H9 (cell line): ENCODE measurements at regions not wholly inside any gene's neighbourhood (a gene's known extent, or its start where the extent isn't known, plus 50 kb on each side); places are given as distances from the start of the nearest gene placed in this dataset.

ENCODE experiments used
- DNase-seq: peaks from one replicate; pipeline ENCODE4 v3.0.0-alpha.2; 2017
- H2AFZ ChIP-seq: one replicate; pipeline ENCODE4 v1.6.1; 2013; ENCODE audit warnings: mild to moderate bottlenecking, low read length, control low read depth, moderate library complexity
- H2AK5ac ChIP-seq: 2 replicates; pipeline ENCODE4 v1.6.1; 2013; ENCODE audit warnings: low read length, control low read depth, mixed read lengths; ENCODE audit not compliant: insufficient read length
- H2BK120ac ChIP-seq: one replicate; pipeline ENCODE4 v1.6.1; 2013; ENCODE audit warnings: low read depth, mild to moderate bottlenecking, low read length, control low read depth, inconsistent platforms; ENCODE audit not compliant: poor library complexity, severe bottlenecking
- H2BK12ac ChIP-seq: 2 replicates; pipeline ENCODE4 v1.6.1; 2013; ENCODE audit warnings: low read length, control low read depth, mixed read lengths, low read depth; ENCODE audit not compliant: insufficient read length
- H2BK15ac ChIP-seq: 2 replicates; pipeline ENCODE4 v1.6.1; 2013; ENCODE audit warnings: low read depth, low read length, control low read depth
- H2BK20ac ChIP-seq: one replicate; pipeline ENCODE4 v1.6.1; 2013; ENCODE audit warnings: low read depth, mild to moderate bottlenecking, low read length, control low read depth, inconsistent platforms; ENCODE audit not compliant: poor library complexity, severe bottlenecking
- H2BK5ac ChIP-seq: 2 replicates; pipeline ENCODE4 v1.6.1; 2013; ENCODE audit warnings: low read length, control low read depth, mixed read lengths; ENCODE audit not compliant: insufficient read length
- H3K14ac ChIP-seq: 2 replicates; pipeline ENCODE4 v1.6.1; 2013; ENCODE audit warnings: low read length, control low read depth; ENCODE audit not compliant: insufficient read depth
- H3K18ac ChIP-seq: 2 replicates; pipeline ENCODE4 v1.6.1; 2013; ENCODE audit warnings: low read depth, mild to moderate bottlenecking, mixed read lengths, low read length, control low read depth; ENCODE audit not compliant: insufficient read length
- H3K23ac ChIP-seq: 2 replicates; pipeline ENCODE4 v1.6.1; 2013; ENCODE audit warnings: low read length, control low read depth, mixed read lengths, low read depth; ENCODE audit not compliant: insufficient read length
- H3K23me2 ChIP-seq: 2 replicates; pipeline ENCODE4 v1.6.1; 2013; ENCODE audit warnings: low read depth, mild to moderate bottlenecking, mixed read lengths, low read length, control low read depth; ENCODE audit not compliant: insufficient read length, poor library complexity, severe bottlenecking
- H3K27ac ChIP-seq: 2 replicates; pipeline ENCODE4 v1.5.1; 2013; ENCODE audit warnings: low read length, control low read depth, mixed read lengths, low read depth; ENCODE audit not compliant: insufficient read length
- H3K27me3 ChIP-seq: 2 replicates; pipeline ENCODE4 v1.6.1; 2013; ENCODE audit warnings: low read length, control low read depth, inconsistent platforms; ENCODE audit not compliant: insufficient read depth
- H3K4ac ChIP-seq: 2 replicates; pipeline ENCODE4 v1.6.1; 2013; ENCODE audit warnings: low read depth, mild to moderate bottlenecking, control low read depth, inconsistent platforms, low read length, moderate library complexity
- H3K4me1 ChIP-seq: 2 replicates; pipeline ENCODE4 v1.6.1; 2013; ENCODE audit warnings: low read length, control low read depth, inconsistent platforms; ENCODE audit not compliant: insufficient read depth
- H3K4me2 ChIP-seq: 2 replicates; pipeline ENCODE4 v1.6.1; 2013; ENCODE audit warnings: low read length, control low read depth, mixed read lengths; ENCODE audit not compliant: insufficient read length, insufficient read depth
- H3K56ac ChIP-seq: 2 replicates; pipeline ENCODE4 v1.6.1; 2013; ENCODE audit warnings: low read depth, mild to moderate bottlenecking, mixed read lengths, low read length, control low read depth; ENCODE audit not compliant: insufficient read length
- H3K79me1 ChIP-seq: 2 replicates; pipeline ENCODE4 v1.6.1; 2013; ENCODE audit warnings: low read depth, mild to moderate bottlenecking, moderate library complexity, low read length, control low read depth, inconsistent platforms; ENCODE audit not compliant: insufficient read depth, poor library complexity, severe bottlenecking
- H3K79me2 ChIP-seq: 2 replicates; pipeline ENCODE4 v1.6.1; 2013; ENCODE audit warnings: low read length, control low read depth, inconsistent platforms; ENCODE audit not compliant: insufficient read depth
- H3K9ac ChIP-seq: 2 replicates; pipeline ENCODE4 v1.6.1; 2013; ENCODE audit warnings: low read length, control low read depth, mixed read lengths; ENCODE audit not compliant: insufficient read length; ENCODE audit errors: extremely low read depth
- H3K9me3 ChIP-seq: one replicate; pipeline ENCODE4 v1.6.1; 2013; ENCODE audit warnings: low read depth, low read length, inconsistent platforms; ENCODE audit not compliant: control insufficient read depth
- H3T11ph ChIP-seq: one replicate; pipeline ENCODE4 v1.6.1; 2013; ENCODE audit warnings: mild to moderate bottlenecking, low read length, control low read depth, inconsistent platforms
- H4K20me1 ChIP-seq: one replicate; pipeline ENCODE4 v1.6.1; 2013; ENCODE audit not compliant: control insufficient read depth, insufficient read length, insufficient read depth
- H4K5ac ChIP-seq: 2 replicates; pipeline ENCODE4 v1.6.1; 2013; ENCODE audit warnings: low read depth, mild to moderate bottlenecking, mixed read lengths, low read length, control low read depth; ENCODE audit not compliant: insufficient read length
- H4K8ac ChIP-seq: replicated peaks from 2 replicates; pipeline ENCODE4 v1.6.1; 2013; ENCODE audit warnings: low read length, control low read depth, mixed read lengths, low read depth; ENCODE audit not compliant: insufficient read length
- H4K91ac ChIP-seq: 2 replicates; pipeline ENCODE4 v1.6.1; 2013; ENCODE audit warnings: low read depth, mild to moderate bottlenecking, moderate library complexity, mixed read lengths, low read length, control low read depth; ENCODE audit not compliant: insufficient read length
- H3K27ac Mint-ChIP-seq, 3 experiments: 2 replicates in 2 of 3; 3 replicates in 1 of 3; pipeline ENCODE4 v1.8.0; 2020 to 2021; ENCODE audit warnings: mixed read lengths in 3 of 3, mild to moderate bottlenecking in 1 of 3, moderate library complexity in 1 of 3
- H3K27me3 Mint-ChIP-seq: 2 replicates; pipeline ENCODE4 v1.8.0; 2021; ENCODE audit warnings: low read depth, mild to moderate bottlenecking, moderate library complexity, mixed read lengths
- H3K36me3 Mint-ChIP-seq, 3 experiments: 2 replicates in 2 of 3; 3 replicates in 1 of 3; pipeline ENCODE4 v1.8.0; 2020 to 2021; ENCODE audit warnings: low read depth in 3 of 3, mixed read lengths in 3 of 3; ENCODE audit not compliant: insufficient read depth in 1 of 3
- H3K4me1 Mint-ChIP-seq, 2 experiments: 2 replicates each; pipeline ENCODE4 v1.8.0; 2020; ENCODE audit warnings: mixed read lengths in 2 of 2
- H3K4me3 Mint-ChIP-seq, 2 experiments: 2 replicates in 1 of 2; 3 replicates in 1 of 2; pipeline ENCODE4 v1.8.0; 2020 to 2021; ENCODE audit warnings: mild to moderate bottlenecking in 2 of 2, mixed read lengths in 2 of 2, moderate library complexity in 1 of 2
- H3K9me3 Mint-ChIP-seq, 2 experiments: 2 replicates in 1 of 2; 3 replicates in 1 of 2; pipeline ENCODE4 v1.8.0; 2020; ENCODE audit warnings: mild to moderate bottlenecking in 2 of 2, mixed read lengths in 2 of 2, moderate library complexity in 1 of 2
- TF ChIP-seq, protein P1 (sequence below): fragments of 200-600 bp; sonication (generic); conservative IDR thresholded peaks from 3 replicates; pipeline ENCODE4 v1.8.0; 2021; ENCODE audit warnings: antibody characterized with exemption, mild to moderate bottlenecking

DNA sequence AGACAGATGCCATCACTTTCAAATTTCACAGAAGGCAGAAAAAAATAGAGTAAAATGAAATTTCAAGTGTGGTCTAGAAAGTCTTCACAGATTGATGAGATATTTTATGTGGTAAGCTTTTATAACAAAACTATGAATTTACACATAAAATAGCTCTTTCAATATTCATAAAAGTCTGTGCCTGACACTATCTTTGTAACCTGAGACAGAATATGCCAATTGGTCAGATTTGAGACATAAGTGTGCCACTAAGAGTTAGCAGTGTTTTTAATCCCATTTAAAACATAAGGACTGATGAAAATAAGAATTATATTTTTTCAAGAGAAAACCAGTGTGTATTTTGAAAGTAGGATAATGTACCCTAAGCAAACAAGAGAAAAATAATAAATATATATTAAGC lies 769.5 kb upstream of the LUZP2 start:
- no peaks in the 10 kb centered on the region for H3K79me1 ChIP-seq
- no peak overlapping the region for H3T11ph ChIP-seq
- DNase-seq: no peak
- H3K18ac ChIP-seq: no peak overlapping the region
- no peak overlapping the region for H4K8ac ChIP-seq
- H3K9me3 Mint-ChIP-seq: no peaks in the 10 kb centered on the region; a peak in 1 of 5 replicates
- H3K4me2 ChIP-seq: no peak overlapping the region
- H4K91ac ChIP-seq: no peak overlapping the region
- H3K27me3 Mint-ChIP-seq: no peaks in the 10 kb centered on the region
- H3K4ac ChIP-seq: no peak overlapping the region
- H3K27ac Mint-ChIP-seq: no peak overlapping the region
- no peak overlapping the region for H3K4me3 Mint-ChIP-seq
- no peak overlapping the region for H2BK12ac ChIP-seq
- H2AFZ ChIP-seq: no peak overlapping the region
- TF ChIP-seq, protein P1, sequence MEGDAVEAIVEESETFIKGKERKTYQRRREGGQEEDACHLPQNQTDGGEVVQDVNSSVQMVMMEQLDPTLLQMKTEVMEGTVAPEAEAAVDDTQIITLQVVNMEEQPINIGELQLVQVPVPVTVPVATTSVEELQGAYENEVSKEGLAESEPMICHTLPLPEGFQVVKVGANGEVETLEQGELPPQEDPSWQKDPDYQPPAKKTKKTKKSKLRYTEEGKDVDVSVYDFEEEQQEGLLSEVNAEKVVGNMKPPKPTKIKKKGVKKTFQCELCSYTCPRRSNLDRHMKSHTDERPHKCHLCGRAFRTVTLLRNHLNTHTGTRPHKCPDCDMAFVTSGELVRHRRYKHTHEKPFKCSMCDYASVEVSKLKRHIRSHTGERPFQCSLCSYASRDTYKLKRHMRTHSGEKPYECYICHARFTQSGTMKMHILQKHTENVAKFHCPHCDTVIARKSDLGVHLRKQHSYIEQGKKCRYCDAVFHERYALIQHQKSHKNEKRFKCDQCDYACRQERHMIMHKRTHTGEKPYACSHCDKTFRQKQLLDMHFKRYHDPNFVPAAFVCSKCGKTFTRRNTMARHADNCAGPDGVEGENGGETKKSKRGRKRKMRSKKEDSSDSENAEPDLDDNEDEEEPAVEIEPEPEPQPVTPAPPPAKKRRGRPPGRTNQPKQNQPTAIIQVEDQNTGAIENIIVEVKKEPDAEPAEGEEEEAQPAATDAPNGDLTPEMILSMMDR: no peak
- no peak overlapping the region for H2BK15ac ChIP-seq
- H2BK5ac ChIP-seq: no peak overlapping the region
- no peak overlapping the region for H3K9ac ChIP-seq
- H3K56ac ChIP-seq: no peak overlapping the region
- H3K9me3 ChIP-seq: no peaks in the 10 kb centered on the region
- no peak overlapping the region for H2BK120ac ChIP-seq
- no peak overlapping the region for H3K27ac ChIP-seq
- peaks cover 4% of the 10 kb centered on the region in 2 experiments; a peak in 2 of 4 replicates for H3K4me1 Mint-ChIP-seq
- H4K5ac ChIP-seq: no peak overlapping the region
- H3K79me2 ChIP-seq: no peaks in the 10 kb centered on the region
- no peaks in the 10 kb centered on the region for H3K27me3 ChIP-seq
- H3K23ac ChIP-seq: no peak overlapping the region
- peaks cover 0 to 2% (median 0%) of the 10 kb centered on the region in 3 experiments; a peak in 1 of 7 replicates for H3K36me3 Mint-ChIP-seq
- H2AK5ac ChIP-seq: no peak overlapping the region
- H3K23me2 ChIP-seq: no peaks in the 10 kb centered on the region
- no peaks in the 10 kb centered on the region for H4K20me1 ChIP-seq
- H3K14ac ChIP-seq: no peak overlapping the region
- H3K4me1 ChIP-seq: no peaks in the 10 kb centered on the region
- H2BK20ac ChIP-seq: no peak overlapping the region
